ENCODE measurements at regions not wholly inside any gene's neighbourhood (a gene's known extent, or its start where the extent isn't known, plus 50 kb on each side); places are given as distances from the start of the nearest gene placed in this dataset.

GRCh38 chr6:147905711-147906110 lies 397.2 kb downstream of the SAMD5 start:
- no peak for DNase-seq (ENCODE audit: low spot score)

DNA sequence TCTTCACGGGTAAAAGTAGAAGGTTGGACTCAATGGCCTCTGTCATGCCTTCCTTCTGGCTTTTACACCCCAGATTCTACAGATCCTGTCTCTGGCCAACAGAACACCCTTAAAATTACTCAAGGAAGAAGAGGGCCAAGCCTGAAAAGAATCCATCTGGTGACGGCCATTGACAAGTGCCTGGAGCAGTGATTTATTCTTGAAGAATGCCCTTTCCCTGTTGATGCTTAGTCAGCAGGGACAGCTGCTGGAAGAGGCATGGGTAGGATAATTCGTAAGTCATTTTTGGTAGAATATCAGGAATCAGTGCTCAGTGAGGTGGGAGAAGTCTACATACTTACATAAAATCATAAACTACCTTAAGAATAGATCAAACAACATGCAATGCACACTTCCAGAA lies 397.9 kb downstream of the SAMD5 start:
- no peak for DNase-seq (ENCODE audit: low spot score)

DNA sequence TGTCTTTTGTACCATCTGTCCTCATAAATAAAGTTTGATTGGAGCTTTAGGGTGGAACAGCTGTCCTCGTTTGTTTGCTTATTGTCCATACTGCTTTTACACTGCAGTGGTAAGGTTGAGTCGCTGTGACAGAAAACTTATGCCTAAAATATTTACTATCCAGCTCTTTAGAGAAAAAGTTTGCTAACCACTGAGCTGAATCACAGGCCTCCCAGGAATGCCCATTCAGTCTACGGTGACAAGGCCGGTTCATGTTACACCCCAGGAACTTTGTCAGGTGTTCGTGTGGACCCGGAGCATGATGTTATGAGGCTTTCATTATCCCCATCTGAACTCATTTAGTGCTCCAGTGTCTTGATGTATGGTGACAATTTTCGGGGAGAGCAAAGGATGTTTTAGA lies 401.1 kb downstream of the SAMD5 start:
- no peak for DNase-seq (ENCODE audit: low spot score)

DNA sequence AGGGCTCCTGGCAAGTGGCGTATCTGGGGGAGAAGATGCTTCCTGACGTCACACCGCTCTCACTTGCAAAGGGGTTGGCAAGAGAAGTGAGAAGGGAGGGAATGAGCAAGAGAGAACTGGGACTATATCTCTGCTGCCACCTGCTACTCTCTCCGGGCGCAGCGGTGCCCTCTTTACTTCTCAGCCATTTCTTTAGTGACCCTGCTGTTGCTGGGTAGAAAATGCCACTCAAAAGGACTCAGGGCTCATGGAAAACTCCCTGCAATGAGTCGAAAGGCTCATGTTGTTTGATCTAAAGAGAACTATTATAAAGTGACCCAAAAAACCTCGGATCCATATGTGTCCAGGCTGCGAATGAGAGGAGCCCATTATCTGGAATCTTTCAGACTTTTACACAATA lies 401.8 kb downstream of the SAMD5 start:
- no peak for DNase-seq (ENCODE audit: low spot score)

DNA sequence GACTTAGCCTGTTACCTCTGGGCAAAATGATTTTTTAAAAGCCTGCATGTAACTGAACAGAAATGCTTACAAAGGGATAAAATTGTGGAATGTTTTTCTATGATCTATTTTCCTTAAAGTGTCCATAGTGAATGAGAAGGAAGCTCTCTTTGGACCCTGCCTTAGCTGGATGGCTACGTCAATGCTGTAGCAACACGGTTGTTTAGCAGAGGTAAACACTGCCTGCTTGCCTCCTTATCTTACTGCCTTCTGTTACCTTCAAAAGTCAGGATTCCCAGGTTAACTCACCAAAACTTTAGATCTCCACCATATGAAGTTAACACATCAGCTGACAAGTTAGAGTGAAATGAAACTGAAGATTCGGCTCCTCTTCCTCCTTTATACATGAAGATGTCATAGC lies 402.6 kb downstream of the SAMD5 start:
- DNase-seq (ENCODE audit: low spot score) = no peak

GRCh38 chr6:147911686-147912085 lies 403.2 kb downstream of the SAMD5 start:
- DNase-seq (ENCODE audit: low spot score) = no peak

GRCh38 chr6:147922799-147923198 lies 414.3 kb downstream of the SAMD5 start:
- no peak for DNase-seq (ENCODE audit: low spot score)

GRCh38 chr6:147924598-147924997 lies 416.1 kb downstream of the SAMD5 start:
- DNase-seq (ENCODE audit: low spot score) = no peak

DNA sequence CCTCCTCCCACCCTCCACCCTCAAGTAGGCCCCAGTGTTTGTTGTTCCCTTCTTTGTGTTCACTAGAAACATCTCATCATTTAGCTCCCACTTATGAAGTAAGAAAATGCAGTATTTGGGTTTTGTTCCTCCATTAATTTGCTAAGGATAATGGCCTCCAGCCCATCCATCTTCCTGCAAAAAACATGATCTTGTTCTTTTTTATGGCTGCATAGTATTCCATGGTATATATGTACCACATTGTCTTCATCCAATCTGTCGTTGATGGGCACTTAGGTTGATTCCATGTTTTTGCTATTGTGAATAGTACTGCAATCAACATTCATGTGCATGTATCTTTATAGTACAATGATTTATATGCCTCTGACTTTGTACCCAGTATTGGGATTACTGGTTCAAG lies 416.8 kb upstream of the SASH1 start:
- no peak for DNase-seq (ENCODE audit: low spot score)

- no peak for DNase-seq (ENCODE audit: low spot score)
Observed at GRCh38 chr6:147930745-147931144, 411.9 kb upstream of the SASH1 start.

- no peak for DNase-seq (ENCODE audit: low spot score)
Observed at GRCh38 chr6:147933224-147933623, 409.4 kb upstream of the SASH1 start.

DNA sequence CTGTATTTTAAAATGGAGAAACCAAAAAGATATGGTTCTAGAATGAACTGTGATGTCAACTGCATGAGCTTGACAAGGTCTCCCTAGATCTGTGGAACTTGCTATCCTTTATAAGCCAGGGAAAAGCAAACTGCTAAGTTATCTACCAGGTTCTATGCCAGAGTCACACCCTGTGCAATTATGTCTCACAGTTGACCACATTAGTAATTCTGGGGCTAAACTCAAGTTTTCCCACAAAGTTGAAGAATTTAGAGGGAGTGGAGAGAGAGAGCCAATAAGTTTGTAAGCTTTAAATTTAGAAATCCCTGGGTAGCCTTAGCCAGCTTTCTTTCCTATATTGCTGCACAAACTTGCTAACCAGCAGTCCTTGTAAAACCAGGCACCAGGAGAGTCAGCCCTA lies 407.0 kb upstream of the SASH1 start:
- no peak for DNase-seq (ENCODE audit: low spot score)

GRCh38 chr6:147936703-147937470 lies 405.8 kb upstream of the SASH1 start:
- no peak for DNase-seq (ENCODE audit: low spot score)

DNA sequence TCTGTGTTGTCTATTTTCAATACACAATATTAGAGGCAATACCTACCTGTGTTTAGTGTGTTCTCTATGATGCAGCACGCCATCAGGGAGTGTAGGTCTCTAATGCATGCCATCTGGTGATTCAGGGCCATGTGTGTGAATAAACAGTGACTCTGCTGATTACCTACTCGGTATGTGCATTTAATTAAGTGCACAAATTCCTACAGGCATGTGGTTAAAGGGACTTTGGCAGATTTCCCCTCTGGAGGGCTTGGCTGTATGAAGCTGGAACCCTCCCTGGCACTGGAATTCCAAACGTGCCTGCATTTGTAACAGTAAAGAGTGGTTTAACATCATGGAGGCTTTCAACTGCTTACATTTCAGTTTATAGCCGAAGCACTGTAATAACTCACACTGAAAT lies 401.5 kb upstream of the SASH1 start:
- DNase-seq (ENCODE audit: low spot score) = peak; percentile 2

DNA sequence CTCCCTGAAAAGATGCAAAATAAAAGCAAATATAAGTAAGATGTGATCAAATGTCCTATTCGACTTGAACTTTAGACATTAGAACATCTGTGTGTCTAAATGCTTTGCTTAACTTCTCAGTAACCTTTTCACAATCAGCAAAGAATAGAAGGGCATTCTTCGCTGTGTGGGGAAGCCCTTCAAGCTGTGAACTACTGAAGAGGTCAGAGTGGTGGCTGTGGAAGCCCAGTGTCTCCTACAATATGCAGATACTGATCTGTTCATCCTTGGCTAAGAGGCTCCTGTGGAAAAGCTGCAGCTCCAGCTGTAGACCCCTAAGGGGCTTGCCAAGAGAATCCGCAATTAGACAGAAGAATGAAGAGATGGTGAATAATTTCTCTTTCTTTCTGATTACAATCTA lies 400.3 kb upstream of the SASH1 start:
- no peak for DNase-seq (ENCODE audit: low spot score)

DNA sequence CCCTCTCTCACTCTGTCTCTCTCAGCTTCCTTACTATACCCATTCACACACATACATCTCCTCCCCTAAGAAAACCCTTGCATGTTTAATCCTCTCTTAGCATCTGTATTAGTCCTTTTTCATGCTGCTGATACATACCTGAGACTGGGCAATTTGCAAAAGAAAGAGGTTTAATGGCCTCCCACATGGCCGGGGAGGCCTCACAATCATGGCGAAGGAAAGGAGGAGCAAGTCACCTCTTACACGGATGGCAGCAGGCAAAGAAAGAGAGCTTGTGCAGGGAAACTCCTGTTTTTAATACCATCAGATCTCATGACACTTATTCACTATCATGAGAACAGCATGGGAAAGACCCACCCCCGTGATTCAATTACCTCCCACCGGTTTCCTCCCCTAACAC lies 398.5 kb upstream of the SASH1 start:
- DNase-seq (ENCODE audit: low spot score) = no peak

DNA sequence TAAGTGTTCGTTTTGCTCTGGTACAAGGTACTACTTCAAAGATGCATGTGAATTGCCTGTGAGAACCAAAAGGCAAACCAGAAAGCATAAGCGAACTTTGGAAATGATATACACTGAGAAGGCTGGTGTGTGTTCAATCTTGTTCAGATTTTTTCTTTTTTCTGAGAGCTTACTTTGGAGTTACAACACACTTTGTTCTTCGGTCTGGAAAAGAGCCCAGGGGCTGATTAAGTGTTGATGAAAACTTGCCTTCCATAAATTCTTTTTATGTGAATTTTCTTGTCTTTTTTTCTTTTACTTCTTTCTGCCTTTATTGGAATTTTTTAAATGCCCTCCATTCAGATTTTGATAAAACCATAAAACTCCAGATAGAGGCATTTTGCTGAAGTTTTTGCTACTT lies 395.1 kb upstream of the SASH1 start:
- DNase-seq (ENCODE audit: low spot score) = no peak

DNA sequence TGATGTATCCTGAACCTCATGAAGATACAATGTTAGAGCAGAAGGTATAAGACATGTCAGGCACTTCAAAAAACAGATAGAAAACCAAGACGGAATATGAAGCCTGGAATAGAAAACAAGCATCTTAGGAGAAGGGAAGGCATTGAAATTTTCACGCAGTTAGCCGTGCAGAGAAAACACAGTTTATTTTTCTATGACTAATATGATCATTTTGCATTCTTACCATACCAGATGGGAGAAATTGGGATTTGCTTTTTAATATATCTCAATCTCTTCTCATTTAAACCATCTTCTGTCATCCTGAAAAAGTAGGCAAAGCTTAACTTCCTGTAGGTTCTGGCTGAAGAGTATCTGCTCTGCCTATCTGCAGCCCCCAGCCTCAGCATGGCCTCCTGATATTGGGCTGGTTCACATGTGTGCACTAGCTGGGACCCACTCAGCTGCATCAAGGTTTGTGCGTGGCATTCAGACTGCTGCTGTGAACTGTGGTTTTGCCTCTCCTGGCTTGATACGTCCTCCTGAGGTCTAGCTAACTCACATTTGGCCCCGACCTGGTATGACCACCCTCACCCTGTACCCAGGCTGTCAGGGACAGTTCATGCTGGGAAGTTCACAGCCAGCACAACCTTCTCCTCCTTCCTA lies 392.5 kb upstream of the SASH1 start:
- DNase-seq (ENCODE audit: low spot score) = no peak

DNA sequence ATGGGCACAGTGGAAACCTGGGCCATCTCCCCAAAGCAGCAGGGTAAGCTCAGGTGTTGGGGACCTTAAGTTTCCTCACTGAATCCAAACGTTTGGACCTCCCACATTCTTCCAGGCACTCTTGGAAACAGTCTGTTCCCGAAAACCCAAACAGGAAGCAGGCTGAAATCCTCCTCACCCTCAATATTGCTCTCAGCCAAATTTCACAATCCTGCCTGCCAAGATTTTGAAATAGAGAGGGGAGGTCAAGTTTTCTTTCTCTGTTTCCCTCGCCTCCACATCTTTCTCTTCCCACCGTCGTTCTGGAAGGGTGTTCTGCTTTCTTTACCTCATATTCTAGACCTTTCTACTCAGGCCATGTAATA lies 392.0 kb upstream of the SASH1 start:
- no peak for DNase-seq (ENCODE audit: low spot score)

DNA sequence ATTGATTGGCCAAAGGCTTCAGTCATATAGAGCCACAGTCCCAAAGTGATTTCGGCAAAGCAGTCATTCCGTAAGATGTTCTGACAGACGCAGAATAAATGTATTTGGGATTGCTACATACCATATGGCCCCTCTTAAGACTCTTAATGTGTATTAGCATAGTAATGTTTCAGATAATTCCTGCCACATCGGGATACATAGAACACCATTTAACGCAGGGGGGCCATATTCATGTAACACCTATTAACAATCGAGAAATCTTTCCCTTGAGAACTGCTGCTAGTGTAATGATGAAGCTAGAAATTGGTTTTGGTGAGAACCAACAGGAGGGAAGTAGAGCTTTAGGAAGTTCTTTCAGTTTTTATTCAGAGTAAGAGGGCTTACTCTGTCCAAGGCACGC lies 390.9 kb upstream of the SASH1 start:
- no peak for DNase-seq (ENCODE audit: low spot score)

- no peak for DNase-seq (ENCODE audit: low spot score)
Observed at GRCh38 chr6:147954938-147955337, 387.7 kb upstream of the SASH1 start.

GRCh38 chr6:147958683-147959082 lies 384.0 kb upstream of the SASH1 start:
- no peak for DNase-seq (ENCODE audit: low spot score)

DNA sequence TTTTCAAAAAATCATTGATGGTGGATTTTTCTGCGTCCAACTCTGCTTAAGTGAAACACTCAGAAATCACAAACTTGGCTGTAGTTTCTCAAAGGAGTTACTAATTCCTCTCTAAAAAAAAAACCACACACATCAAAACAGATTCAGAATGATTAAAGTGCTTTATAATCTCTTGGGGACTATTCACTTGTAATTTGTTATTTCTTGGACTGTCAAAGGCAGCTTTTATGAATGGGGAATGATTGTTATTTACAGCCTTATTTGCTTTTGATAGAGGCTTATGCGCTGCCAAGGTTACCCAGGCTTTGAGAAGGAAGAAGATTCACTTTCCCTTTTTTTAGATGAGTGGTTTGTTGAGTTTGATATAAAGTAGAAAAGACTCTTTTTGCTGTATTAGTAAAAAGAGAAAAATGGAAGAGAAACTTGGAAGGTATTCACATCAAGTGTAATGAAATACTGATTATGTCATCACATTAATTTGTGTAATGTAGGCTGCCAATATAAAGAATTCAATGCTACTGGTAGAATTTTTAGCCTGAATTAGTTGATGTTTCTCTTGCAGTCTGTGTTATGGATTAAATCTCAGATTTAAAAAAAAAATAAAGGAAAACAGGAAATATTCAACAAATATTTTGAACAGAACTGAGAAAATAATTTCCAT lies 381.0 kb upstream of the SASH1 start:
- DNase-seq (ENCODE audit: low spot score) = no peak
